Stimulated activated CD4-positive, alpha-beta T cell treated with anti-CD3 and anti-CD28 coated beads, Interleukin-15, amount 100 ng/mL, for 48 hours (primary cell): ENCODE measurements at regions not wholly inside any gene's neighbourhood (a gene's known extent, or its start where the extent isn't known, plus 50 kb on each side); places are given as distances from the start of the nearest gene placed in this dataset.
"Not testable (repeated sequence)": the region's sequence is repeated elsewhere in the genome, so short reads cannot be mapped to it uniquely, and the experiment has no call there.

Source experiments
- DNase-seq, 2 donors: peaks; one replicate each; pipeline ENCODE4 v3.0.0-alpha.2; 2020; ENCODE audit warnings: low read depth in 2 of 2

DNA sequence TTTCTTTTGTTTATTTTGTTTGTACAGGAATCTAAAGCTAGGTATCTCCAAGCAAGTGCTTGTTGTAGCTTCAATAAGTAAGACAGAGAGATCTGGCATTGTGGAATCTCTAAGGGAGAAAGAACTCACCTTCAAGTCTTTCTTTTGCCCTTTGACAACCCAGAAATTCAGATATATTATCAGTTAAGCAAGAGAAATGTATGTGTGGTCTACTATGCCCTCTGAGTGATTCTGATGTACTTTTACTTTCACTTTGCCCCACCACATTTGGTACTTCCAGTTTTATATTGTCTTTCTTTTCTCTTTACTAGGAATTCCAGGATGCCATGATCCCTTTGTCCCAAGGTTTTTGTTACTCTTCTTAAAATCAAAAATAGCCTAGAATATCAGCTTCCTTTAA, 259.6 kb upstream of the PIK3C3 start:
- no peak for DNase-seq

DNA sequence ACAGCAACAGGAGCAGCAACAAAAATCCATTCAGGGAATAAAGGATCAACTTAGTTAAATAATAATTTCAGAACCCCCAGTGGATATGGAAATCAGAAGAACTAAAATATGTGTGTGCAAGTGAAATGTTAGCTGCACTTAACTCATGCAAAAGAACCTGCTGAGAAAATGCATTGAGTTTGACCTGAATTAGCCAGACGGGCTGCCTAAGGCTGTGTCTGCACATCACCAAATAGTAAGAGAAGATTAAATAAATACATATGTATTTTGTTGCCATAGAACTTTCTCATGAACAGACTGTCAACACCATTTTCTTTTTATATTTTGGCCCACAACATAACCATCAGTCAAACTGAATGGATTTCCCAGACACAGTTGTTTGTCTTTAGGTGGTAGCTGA, 262.0 kb upstream of the PIK3C3 start:
- DNase-seq, result no peak

DNA sequence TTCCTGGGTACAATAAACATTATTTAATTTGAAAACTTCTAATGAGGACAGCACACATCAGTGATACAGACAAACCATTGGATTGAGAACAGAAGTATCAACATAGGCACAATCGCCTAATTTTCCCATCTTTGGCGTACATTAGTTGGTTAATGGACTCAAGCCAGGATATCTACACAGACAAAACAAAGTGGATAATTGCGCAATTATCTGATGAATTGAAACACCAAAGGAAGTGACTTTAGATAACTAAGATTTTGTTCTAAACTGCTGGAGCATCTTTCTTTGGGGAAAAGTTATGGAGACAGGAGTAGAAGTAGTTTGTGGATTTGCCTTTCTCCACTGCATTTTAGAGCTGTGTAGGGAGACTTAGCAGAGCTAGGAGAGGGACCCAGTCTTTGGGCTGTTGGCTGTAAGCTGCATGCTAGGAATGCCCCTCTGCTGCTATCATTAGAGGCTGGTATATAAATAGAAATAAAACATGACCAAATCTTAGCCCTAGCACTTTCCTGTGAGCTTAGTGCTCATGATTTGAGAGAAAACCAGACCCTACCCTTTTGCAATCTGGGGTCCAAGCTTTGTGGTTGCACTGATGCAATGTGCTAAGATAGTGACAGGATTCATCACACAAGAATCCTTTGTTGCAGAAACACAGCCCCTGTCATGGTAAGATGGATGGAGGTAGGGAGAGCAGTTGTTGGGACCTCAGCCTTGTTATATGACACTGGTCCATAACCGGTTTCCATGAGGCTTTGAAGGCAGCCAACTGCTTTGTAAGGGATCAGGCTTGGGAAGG, 264.5 kb upstream of the PIK3C3 start:
- no peak for DNase-seq

DNA sequence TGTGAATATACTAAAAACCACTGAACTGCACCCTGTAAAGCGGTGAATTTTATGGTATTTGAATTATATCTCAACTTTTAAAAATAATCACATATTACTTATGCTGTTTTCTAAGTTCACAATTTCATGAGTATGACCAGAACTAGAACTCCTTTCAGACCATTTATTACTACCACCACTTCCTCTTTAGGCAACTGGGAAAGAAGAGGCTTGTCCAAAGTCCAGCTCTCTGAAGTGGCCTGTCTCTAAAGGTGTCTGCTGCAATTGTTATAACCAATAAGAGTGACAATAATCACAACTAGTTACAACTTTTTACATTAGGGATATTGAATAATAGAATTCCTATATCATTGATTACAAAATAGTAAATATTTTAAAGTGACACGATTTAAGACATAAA, 267.9 kb upstream of the PIK3C3 start:
- no peak for DNase-seq

DNA sequence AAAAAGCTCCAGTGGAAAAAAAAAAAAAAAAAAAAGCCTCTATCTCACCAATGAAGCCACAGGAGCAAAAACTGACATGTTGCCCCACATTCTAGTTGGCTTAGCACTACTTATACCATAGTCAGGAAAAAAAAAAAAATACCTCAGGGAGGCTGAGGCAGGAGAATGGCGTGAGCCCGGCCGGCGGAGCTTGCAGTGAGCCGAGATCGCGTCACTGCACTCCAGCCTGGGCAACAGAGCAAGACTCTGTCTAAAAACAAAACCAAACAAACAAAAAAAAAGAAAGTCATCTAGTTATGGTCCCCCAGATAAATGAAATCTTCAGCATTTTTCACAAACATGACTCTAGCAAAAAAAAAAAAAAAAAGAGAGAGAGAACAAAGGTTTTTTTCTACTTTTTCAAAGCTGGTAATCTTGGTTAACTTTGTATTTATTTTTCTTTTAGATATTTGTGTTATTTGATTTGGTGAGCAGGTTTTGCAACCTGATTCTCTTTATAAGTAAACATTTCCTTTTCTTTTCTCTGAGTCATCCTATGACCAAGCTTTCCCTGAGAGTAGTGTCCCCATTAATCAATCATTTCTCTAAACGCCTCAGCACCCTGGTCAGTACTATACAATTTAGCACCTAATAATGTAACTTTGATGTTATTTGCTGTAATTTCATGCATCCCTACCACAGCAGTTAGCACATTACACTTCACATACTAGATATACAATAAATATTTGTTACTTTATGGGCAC, 273.7 kb upstream of the PIK3C3 start:
- DNase-seq, result no peak

DNA sequence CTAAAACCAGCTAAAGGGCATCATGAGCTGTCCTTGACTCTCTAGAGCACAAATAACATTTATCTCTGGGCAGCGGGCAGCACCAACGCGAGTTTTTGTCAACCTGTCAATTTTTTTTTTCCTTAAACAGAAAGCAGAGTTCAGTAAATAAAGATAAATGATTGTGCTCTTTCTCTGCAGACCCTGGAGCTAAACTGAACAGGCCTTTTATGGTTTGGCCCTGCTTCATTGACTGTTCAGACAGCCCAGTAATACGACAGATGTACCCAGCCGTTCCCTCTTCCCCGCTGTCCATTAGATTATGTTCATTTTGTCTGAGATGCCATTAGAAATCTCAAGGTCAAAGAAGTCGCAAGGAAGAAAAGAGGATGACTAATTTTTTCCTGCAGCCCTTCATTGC, 280.5 kb upstream of the PIK3C3 start:
- DNase-seq, result no peak

DNA sequence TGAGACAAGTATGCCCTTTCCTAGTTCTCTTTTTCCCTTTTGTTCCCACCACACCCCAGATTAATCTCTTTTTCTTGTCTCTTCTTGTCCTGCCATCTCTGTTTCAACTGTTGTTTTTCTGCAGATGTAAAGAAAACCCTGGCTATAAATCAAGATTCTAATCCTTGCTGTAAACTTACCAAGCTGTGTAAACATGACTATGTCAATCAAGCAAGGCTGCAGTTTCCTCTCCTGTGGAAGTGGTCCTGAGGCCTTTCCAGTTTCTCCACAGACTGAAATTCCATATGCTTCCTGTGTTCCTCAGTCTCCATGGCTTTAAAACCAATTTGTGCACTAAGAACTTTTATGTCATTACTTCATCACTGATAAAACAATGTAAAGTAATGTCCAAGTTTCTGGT, 288.8 kb upstream of the PIK3C3 start:
- no peak for DNase-seq

DNA sequence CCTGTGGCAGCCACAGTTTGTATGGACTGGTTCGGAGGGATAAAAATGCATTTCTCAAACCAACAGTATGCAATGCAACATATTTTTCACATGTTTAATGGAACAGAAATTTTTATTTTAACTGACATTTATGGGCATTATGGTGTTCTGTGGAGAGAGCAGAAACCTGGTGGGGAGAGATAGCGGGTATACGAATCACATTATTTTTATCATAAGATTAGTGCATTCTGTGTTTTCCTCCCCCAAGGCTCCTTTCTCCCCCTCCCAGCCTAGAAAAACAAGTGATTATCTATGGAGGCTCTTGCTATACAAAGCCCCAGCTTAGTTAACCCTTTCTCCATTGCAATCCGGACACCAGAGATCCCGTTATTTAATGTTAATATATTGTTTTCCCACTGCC, 289.8 kb upstream of the PIK3C3 start:
- DNase-seq, result no peak

DNA sequence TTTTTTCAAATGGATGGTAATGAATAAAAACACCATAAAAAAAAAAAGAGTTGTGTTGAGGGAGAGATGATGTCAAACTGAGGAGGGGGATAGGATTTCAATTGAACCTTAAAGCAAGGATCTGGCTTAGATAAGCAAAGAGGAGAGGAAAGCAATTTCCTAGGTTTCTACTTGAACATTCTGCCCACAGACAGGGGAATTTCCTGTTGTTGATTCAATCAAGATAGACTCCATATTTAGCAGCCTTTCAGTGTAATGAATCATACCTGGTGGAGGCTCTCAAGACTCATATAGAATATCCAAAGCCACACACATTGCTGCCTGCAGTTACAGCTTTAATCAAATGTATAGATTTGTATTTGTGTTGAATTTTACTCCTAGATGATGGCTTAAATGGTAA, 294.4 kb upstream of the PIK3C3 start:
- DNase-seq, result no peak

DNA sequence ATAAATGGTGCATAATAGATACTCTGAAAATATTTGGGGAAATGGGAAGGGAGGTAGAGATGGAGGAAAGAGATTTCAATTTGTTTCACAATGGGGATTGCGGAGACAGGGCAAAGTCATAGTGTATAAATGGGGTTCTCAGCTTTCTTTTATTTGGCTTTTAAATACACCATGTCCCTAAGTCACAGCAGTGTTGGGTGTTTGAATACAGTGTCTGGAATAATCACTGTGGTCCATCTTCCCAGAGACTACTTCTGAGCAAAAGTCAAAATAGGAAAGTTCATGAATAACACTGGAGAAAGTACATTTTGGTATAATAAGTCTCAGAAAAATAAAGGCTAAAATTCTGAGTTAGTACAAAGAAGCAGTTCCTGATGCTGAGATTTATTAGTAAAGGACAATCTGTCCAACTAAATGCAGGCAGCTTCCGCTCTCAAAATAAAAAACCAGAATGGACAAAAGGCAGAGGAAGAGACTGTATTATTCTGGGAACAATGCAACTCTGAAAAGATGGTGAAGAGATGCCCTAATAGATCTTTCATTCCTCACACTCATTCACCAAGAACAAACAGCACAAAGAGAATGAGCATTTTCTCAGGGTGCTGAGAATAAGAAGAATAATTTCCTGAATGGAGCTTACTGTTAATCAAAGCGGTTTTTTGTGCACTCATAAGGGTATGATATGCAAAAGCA, 295.4 kb upstream of the PIK3C3 start:
- DNase-seq, result no peak

DNA sequence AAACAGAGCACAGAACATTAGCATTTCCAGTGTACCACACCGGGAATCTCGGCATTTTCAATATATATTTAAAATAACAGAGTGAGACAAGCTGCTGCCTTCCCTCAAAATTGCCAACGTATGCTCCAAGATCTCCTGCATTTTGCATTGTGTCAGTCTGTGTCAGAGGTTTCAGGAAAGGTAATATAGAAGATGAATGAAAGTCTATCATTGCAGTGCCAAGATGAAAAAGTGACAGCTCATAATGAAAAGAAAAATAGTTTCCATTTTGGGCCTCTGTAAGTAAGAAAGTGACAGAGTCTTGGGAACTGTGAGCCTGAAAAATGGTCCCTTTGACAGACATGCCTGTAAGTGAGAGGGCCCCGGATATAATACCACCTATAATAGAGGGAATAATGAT, 297.8 kb upstream of the PIK3C3 start:
- DNase-seq, result no peak

DNA sequence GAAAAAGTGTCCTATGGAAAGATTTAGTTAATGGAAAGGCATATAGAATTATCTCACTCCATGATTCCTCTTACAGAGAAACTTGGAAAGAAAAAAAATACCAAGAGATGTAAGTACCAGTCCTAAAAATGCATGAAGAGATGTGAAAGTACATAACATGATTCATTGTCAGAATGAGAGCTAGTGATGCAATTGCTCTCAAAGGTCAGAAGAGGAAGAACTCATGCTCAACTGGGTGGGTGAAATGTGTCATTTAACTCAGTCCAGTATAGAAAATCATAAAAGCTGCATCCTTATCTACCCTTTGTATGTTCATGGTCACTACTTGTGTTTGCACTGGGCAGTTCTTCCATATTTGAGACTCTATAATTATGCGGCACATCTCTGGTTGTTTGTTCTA, 300.0 kb upstream of the PIK3C3 start:
- no peak for DNase-seq

DNA sequence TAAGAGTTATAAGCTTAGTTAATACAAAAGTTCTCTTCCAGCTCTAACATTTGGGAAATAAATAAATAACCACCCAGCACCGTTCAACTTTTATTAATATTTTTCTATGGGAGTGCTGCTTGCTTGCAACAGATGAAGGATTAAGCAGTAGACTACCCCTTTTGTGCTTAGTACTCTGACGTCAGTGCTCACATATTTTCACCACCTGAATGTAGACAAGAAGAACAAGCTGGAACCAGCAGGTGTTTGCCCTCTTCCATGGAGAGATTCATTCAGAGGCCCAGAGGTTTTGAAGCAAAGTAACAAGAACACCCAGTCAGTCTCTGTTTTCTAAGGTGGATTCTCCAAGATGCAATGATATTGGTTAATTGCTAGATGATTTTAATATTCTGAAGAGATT, 307.1 kb upstream of the PIK3C3 start:
- DNase-seq, result no peak

DNA sequence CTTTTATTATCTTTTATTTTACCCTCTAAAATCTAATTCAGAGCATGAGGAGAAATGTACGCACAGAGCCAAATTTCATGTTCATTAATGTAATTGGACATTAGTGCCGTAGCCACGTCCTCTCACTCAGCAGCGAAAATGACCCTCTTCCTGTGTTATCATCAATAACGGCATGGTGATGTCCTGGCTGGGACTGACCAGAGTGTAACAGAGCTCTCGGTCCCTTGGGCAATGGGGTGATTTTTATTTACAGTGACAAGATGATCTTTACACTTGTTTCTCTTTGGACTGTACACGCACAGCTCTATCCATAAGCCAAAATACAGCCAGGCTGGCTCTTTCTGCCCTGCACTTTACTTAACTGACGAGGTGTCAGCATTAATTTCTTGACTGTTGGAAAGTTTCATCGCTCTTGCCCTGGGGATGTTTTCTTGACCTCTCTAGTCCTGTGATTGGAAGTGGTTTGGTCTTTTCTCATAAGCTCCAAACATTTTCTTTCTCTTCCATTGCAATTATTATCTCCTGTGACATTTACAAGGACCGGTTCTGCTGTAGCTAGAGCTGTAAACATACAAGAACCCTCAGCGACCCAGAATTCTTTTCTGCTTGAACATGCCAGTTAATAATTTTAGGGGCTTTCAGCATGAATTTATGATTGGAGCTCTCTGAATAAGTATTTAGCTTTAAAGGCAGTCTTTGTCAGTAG, 308.0 kb upstream of the PIK3C3 start:
- no peak for DNase-seq

DNA sequence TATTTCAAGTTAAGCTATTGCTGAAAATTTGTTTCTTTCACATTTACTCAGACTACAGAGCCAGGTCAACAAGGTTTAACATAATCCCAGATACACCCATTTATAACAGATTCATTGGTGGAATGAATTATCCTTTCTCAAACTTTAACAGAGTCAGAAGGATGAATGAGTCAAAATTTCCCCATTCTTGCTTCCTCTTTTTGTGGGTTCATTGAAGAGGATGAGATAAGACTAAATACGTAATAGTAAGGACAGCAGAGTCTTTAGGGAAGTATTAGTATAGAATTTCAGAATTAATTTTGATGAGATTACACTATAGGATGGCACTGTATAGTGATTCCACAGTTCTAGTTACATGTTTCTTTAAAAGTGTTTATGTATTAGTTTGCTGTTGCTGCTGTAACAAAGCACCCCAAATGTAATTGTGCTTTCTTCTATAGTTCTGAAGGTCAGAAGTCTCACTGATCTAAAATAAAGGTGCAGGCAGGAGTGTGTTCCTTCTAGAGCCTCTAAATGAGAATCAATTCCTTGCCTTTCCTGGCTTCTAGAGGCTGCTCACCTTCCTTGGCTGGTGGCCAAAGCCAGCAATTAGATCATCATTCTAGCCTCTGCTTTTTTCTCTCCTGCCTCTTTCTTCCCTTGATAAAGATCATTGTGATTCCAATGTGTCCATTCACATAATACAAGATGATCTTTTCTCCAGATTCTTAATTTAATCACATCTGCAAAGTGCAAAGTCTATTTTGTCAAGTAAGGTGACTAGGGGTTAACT, 309.3 kb upstream of the PIK3C3 start:
- no peak for DNase-seq

DNA sequence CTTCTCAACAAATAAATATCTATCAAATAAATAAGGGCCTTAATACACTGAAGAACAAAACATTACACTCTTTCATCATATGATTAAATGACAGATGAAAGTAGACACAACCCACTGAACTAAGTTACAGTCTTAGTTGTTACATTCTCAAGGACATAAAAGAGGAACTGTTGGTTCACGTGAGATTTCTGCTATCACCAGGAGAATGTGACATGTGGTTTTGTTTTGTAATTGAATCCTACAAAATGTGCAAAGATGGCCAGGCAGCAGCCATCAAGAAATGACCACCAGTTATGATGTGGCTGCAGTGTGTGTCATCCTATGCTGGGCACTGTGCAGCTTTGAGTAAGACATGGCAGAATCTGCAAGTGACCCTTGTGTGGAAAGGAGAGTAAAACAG, 310.6 kb upstream of the PIK3C3 start:
- no peak for DNase-seq

DNA sequence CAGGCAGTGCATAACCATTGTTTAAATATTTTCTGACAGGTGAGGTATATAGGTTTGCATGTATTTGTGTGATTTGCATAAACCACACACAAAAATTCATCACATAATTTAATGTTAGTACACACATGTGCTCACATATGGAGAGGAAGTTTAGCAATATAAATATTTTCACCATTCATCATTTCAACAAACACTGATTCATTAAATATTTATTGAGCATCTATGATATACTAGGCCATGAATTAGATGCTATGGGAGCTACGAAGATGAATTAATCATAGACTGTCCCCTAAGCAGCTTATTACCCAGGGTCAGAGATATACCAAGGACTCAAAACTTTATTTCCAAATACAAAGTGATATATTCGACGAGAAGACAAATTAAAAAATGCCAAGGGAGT, 311.6 kb upstream of the PIK3C3 start:
- no peak for DNase-seq

DNA sequence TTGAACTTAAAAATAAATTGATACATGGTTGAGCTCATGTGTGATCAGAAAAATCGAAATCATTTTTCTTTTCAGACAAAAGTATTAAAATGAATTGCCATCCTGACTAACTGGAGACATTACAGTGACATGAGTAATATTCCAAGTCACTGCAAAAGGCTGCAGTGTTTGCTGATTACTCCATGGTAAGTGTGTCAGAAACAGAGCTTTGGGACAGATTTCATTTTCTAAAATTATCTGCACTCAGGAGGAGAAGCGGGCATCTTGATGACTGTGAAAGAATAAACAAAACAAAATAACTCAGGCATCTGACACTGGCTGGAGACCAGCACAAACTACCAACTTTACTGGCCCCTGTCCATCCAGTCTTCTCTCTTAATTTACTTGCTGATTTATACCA, 312.3 kb upstream of the PIK3C3 start:
- no peak for DNase-seq

DNA sequence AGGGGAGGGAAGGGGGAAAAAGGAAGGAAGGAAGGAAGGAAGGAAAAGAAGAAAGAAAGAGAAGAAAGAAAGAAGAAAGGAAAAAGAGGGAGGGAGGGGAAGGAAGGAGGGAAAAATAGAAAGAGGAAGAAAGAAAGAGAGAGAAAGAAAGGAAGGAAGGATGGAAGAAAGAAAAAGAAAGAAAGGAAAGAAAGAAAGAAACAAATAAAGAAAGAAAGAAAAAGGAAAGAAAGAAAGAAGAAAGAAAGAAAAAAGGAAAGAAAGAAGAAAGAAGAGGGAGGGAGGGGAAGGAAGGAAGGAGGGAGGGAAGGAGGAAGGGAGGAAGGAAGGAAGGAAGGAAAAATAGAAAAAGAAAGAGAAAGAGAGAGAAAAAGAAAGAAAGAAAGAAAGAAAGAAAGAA, 315.8 kb upstream of the PIK3C3 start:
- DNase-seq, result no peak

DNA sequence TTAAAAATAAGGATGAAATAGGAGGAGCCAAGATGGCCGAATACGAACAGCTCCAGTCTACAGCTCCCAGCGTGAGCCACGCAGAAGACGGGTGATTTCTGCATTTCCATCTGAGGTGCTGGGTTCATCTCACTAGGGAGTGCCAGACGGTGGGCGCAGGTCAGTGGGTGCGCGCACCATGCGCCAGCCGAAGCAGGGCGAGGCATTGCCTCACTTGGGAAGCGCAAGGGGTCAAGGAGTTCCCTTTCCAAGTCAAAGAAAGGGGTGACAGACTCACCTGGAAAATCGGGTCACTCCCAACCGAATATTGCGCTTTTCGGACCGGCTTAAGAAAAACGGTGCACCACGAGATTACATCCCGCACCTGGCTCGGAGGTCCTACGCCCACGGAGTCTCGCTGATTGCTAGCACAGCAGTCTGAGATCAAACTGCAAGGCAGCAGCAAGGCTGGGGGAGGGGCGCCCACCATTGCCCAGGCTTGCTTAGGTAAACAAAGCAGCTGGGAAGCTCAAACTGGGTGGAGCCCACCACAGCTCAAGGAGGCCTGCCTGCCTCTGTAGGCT, 323.2 kb upstream of the PIK3C3 start:
- not testable (repeated sequence) for DNase-seq

DNA sequence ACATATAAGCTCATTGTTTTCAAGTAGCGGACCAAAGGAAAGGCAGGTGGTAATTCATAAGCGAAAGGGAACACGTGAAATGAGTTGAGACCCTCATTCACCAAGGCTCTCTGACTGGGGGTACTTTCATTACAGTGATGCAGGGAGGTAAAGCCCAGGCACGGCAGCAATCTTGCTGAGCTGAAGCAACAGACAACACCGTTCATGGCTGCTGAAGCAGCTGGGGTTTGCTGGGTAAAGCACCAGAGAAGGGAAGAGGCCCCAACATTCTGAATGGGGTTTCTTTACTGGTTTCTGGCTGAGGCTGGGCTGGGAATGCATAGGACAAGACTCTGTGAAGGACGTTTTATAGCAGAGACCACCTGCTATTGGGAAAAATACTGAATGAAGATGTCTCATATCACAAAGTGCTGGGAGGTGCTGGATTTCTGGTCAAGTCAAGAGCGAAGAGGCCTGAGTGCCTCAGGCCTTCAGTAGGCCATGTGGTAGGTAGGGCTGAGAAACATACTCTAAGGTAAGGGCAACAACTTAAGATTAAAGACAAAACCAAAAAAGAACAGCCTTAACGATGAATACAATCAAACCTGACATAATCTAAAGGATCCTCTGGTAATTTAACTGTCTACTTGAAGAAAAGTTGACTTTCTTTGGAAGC, 324.7 kb upstream of the PIK3C3 start:
- no peak for DNase-seq
